ENCODE measurements at regions not wholly inside any gene's neighbourhood (a gene's known extent, or its start where the extent isn't known, plus 50 kb on each side); places are given as distances from the start of the nearest gene placed in this dataset.

GRCh38 chr13:27374126-27374613 is 50.2 kb upstream of the GTF3A start:
- TF ChIP-seq EZH2 (IDR thresholded peaks at IDR 0.05; ENCODE audit: borderline replicate concordance, low read length) (no peak), CTCF (conservative IDR thresholded peaks at IDR 0.05 in 1 of 2, IDR thresholded peaks at IDR 0.05 in 1 of 2; ENCODE audit: extremely low read depth in 1 of 2, insufficient read depth in 1 of 2, low read depth in 1 of 2, low read length in 2 of 2) (no peak)
